BLaER1 (cell line): ENCODE measurements at regions not wholly inside any gene's neighbourhood (a gene's known extent, or its start where the extent isn't known, plus 50 kb on each side); places are given as distances from the start of the nearest gene placed in this dataset.

Experiments used
- H3K27ac ChIP-seq: shearing (Covaris generic); formaldehyde crosslinking; 2 replicates; pipeline ENCODE4 v1.8.1; 2022
- H3K27me3 ChIP-seq: shearing (Covaris generic); formaldehyde crosslinking; 2 replicates; pipeline ENCODE4 v1.8.1; 2022
- H3K36me3 ChIP-seq: shearing (Covaris generic); formaldehyde crosslinking; 2 replicates; pipeline ENCODE4 v1.8.1; 2022
- H3K4me1 ChIP-seq: shearing (Covaris generic); formaldehyde crosslinking; 2 replicates; pipeline ENCODE4 v1.8.1; 2022
- H3K4me2 ChIP-seq: shearing (Covaris generic); formaldehyde crosslinking; 2 replicates; pipeline ENCODE4 v1.8.1; 2022
- H3K4me3 ChIP-seq: shearing (Covaris generic); formaldehyde crosslinking; 2 replicates; pipeline ENCODE4 v1.8.1; 2022
- H3K9ac ChIP-seq: shearing (Covaris generic); formaldehyde crosslinking; 2 replicates; pipeline ENCODE4 v1.8.1; 2022
- H3K9me3 ChIP-seq: shearing (Covaris generic); formaldehyde crosslinking; 2 replicates; pipeline ENCODE4 v1.8.1; 2022
- H4K20me1 ChIP-seq: shearing (Covaris generic); formaldehyde crosslinking; 2 replicates; pipeline ENCODE4 v1.8.1; 2022
- Cebpa-rat ChIP-seq: shearing (Covaris generic); IDR thresholded peaks from 2 replicates; pipeline ENCODE4 v1.8.1; 2022

GRCh38 chr18:45324495-45325113 lies 290.7 kb upstream of the SLC14A2 start:
- no peak for TF ChIP-seq Cebpa-rat
- H3K27me3 ChIP-seq: no peaks in the 10 kb centered on the region
- no peak overlapping the region for H3K9ac ChIP-seq
- no peak overlapping the region for H3K4me2 ChIP-seq
- no peak overlapping the region for H3K4me3 ChIP-seq
- H3K27ac ChIP-seq: no peak overlapping the region
- no peaks in the 10 kb centered on the region for H3K36me3 ChIP-seq
- H4K20me1 ChIP-seq: no peaks in the 10 kb centered on the region
- no peaks in the 10 kb centered on the region for H3K9me3 ChIP-seq
- H3K4me1 ChIP-seq: no peaks in the 10 kb centered on the region

DNA sequence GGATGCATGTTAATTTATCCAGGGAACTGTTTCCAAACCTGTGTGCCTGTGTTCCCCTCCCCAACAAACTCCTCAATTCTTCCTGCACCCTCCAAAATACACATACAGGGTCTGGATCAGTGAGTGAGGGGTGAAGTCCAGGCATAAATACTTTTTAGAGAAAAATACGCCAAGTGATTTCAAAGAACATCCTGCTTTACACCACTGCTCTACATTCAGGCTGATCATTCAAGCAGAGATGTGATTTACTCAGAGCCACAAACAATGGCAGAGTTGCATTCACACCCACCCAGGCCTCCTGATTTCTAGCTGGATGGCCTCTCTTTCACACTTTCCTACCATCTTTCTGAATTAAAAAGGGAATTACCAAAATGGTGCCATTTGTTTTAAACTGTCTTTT lies 289.5 kb upstream of the SLC14A2 start:
- Histone ChIP-seq H3K9ac (no peak overlapping the region), H4K20me1 (no peaks in the 10 kb centered on the region), H3K4me1 (no peaks in the 10 kb centered on the region), H3K27ac (no peak overlapping the region), H3K4me2 (no peak overlapping the region), H3K4me3 (no peak overlapping the region), H3K27me3 (no peaks in the 10 kb centered on the region), H3K9me3 (no peaks in the 10 kb centered on the region), H3K36me3 (no peaks in the 10 kb centered on the region)
- TF ChIP-seq Cebpa-rat: no peak

DNA sequence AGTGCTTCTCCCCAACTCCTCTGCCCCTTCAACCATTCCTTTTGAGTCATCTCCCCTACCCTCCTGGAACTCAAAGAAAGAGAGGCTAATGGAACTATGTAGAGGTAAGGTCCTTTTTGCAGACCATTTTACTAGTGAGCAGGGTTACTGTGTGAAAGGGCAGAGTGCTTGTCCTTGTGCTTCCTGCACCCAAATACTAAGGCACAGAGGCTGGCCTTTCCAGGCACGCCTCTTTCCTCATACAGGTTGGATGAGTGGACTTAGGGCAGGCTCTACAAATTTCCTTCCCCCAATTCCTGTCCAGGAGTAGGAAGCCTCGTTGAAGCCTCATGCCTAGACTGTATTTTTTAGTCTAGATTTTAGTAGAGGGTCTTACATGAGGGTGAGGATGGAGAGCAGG lies 288.8 kb upstream of the SLC14A2 start:
- H3K9me3 ChIP-seq: no peaks in the 10 kb centered on the region
- no peak overlapping the region for H3K4me3 ChIP-seq
- no peaks in the 10 kb centered on the region for H3K27me3 ChIP-seq
- no peak overlapping the region for H3K9ac ChIP-seq
- no peaks in the 10 kb centered on the region for H3K4me1 ChIP-seq
- TF ChIP-seq Cebpa-rat: no peak
- no peaks in the 10 kb centered on the region for H3K36me3 ChIP-seq
- H3K27ac ChIP-seq: no peak overlapping the region
- no peak overlapping the region for H3K4me2 ChIP-seq
- H4K20me1 ChIP-seq: no peaks in the 10 kb centered on the region

DNA sequence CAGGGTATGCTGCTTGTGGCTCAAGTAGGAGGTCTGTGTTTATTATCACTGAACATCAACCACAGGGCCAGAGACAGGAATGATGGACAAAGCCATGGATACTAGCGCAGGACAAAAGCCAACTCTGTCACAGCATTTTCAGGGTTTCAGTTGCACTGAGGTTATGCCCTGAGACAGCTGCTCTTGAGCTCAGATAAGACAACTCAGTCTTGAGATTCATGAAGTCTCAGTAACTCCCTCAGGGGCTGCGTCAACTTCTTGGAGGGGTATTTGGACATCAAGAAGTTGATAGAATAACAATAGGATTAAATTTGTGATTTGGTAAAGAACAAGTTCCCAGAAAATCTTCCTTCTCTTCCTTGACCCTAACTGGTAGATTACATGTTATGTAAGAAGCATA lies 287.0 kb upstream of the SLC14A2 start:
- no peak overlapping the region for H3K9ac ChIP-seq
- H3K4me2 ChIP-seq: no peak overlapping the region
- no peak for TF ChIP-seq Cebpa-rat
- no peak overlapping the region for H3K27ac ChIP-seq
- H4K20me1 ChIP-seq: no peaks in the 10 kb centered on the region
- no peak overlapping the region for H3K4me3 ChIP-seq
- no peaks in the 10 kb centered on the region for H3K9me3 ChIP-seq
- H3K36me3 ChIP-seq: no peaks in the 10 kb centered on the region
- peaks cover 5% of the 10 kb centered on the region; the same call in 1 of the 2 replicates for H3K4me1 ChIP-seq
- H3K27me3 ChIP-seq: no peaks in the 10 kb centered on the region

- Histone ChIP-seq H3K27ac (no peak overlapping the region), H4K20me1 (no peaks in the 10 kb centered on the region), H3K9ac (no peak overlapping the region), H3K36me3 (no peaks in the 10 kb centered on the region), H3K4me1 (peaks cover 5% of the 10 kb centered on the region; the same call in 1 of the 2 replicates), H3K4me2 (no peak overlapping the region), H3K27me3 (no peaks in the 10 kb centered on the region), H3K4me3 (no peak overlapping the region), H3K9me3 (no peaks in the 10 kb centered on the region)
- TF ChIP-seq Cebpa-rat: no peak
These were observed 286.5 kb upstream of the SLC14A2 start for GRCh38 chr18:45328811-45329210.

- H3K36me3 ChIP-seq: no peaks in the 10 kb centered on the region
- no peak for TF ChIP-seq Cebpa-rat
- no peak overlapping the region for H3K4me2 ChIP-seq
- no peak overlapping the region for H3K4me3 ChIP-seq
- no peaks in the 10 kb centered on the region for H3K27me3 ChIP-seq
- no peaks in the 10 kb centered on the region for H3K9me3 ChIP-seq
- no peaks in the 10 kb centered on the region for H4K20me1 ChIP-seq
- peaks cover 5% of the 10 kb centered on the region; the same call in 1 of the 2 replicates for H3K4me1 ChIP-seq
- H3K27ac ChIP-seq: no peak overlapping the region
- H3K9ac ChIP-seq: no peak overlapping the region
These were observed 286.0 kb upstream of the SLC14A2 start for GRCh38 chr18:45329316-45329715.

DNA sequence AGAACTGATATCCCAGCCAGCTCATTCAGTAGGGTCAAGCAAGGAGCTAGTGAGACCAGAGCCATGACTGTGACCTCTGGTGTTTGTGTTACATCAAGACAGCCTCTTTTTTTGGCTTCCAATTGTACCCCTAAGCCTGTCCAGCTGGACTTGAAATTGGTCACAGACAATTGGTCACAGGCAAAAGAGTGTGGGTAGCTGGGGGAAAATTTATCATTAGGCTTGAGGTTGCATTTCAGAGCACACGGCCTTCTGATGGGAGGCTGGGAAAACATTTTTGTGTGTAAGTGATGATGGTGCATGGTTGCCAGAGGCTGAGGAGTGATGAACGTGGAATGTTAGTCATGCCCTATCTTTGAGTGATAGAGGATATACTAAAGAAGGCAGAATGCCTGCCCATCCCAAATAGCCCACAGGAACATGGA lies 285.1 kb upstream of the SLC14A2 start:
- Histone ChIP-seq H3K27me3 (no peaks in the 10 kb centered on the region), H4K20me1 (no peaks in the 10 kb centered on the region), H3K4me1 (peaks cover 5% of the 10 kb centered on the region; the same call in 1 of the 2 replicates), H3K9me3 (no peaks in the 10 kb centered on the region), H3K36me3 (no peaks in the 10 kb centered on the region), H3K4me3 (no peak overlapping the region), H3K27ac (no peak overlapping the region), H3K9ac (no peak overlapping the region), H3K4me2 (no peak overlapping the region)
- no peak for TF ChIP-seq Cebpa-rat

DNA sequence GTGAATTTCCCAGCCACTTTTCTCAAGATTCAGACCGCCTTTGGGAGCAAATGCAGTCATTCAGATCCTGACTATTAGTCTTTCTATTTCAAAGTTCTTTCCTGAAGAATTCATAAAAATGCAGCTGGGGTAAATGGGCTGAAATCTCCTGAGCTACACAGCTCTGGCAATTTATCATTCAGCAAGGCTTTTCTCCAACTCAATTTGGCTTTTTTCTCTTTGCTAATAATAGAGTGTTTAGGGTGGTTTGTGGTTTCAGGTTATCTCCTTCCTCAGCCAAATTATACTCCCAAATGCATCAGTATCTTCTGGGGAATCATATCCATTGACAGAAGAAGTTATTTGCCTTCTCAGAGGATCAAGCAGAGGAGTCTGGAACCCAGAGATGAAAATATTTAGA lies 282.4 kb upstream of the SLC14A2 start:
- Histone ChIP-seq H3K9me3 (no peaks in the 10 kb centered on the region), H3K36me3 (no peaks in the 10 kb centered on the region), H3K4me1 (peaks cover 5% of the 10 kb centered on the region; the same call in 1 of the 2 replicates), H3K4me2 (no peak overlapping the region), H3K9ac (no peak overlapping the region), H3K27ac (no peak overlapping the region), H4K20me1 (no peaks in the 10 kb centered on the region), H3K4me3 (no peak overlapping the region), H3K27me3 (no peaks in the 10 kb centered on the region)
- TF ChIP-seq Cebpa-rat: no peak

DNA sequence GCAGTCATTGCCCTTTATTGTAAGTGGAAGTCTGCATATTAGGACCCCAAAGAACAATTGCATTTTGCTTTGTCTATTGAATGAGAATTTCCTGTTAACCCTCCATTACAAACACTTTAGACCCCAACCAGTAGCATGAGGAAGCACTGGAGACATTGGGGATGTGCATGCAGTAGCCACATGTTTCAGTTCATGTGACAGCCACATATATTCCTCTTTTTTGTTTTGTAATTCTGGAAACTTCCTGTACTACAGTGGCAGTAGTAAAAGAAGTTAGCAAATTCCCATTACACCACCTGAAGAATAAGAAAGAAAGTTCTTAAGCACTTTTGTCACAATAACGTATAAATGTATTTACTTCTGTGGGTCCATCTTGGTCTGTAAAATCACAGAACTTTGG lies 281.1 kb upstream of the SLC14A2 start:
- Histone ChIP-seq H3K36me3 (no peaks in the 10 kb centered on the region), H4K20me1 (no peaks in the 10 kb centered on the region), H3K4me3 (no peak overlapping the region), H3K9me3 (no peaks in the 10 kb centered on the region), H3K4me2 (no peak overlapping the region), H3K9ac (no peak overlapping the region), H3K27me3 (no peaks in the 10 kb centered on the region), H3K4me1 (peaks cover 5% of the 10 kb centered on the region; the same call in 1 of the 2 replicates), H3K27ac (no peak overlapping the region)
- TF ChIP-seq Cebpa-rat: no peak

DNA sequence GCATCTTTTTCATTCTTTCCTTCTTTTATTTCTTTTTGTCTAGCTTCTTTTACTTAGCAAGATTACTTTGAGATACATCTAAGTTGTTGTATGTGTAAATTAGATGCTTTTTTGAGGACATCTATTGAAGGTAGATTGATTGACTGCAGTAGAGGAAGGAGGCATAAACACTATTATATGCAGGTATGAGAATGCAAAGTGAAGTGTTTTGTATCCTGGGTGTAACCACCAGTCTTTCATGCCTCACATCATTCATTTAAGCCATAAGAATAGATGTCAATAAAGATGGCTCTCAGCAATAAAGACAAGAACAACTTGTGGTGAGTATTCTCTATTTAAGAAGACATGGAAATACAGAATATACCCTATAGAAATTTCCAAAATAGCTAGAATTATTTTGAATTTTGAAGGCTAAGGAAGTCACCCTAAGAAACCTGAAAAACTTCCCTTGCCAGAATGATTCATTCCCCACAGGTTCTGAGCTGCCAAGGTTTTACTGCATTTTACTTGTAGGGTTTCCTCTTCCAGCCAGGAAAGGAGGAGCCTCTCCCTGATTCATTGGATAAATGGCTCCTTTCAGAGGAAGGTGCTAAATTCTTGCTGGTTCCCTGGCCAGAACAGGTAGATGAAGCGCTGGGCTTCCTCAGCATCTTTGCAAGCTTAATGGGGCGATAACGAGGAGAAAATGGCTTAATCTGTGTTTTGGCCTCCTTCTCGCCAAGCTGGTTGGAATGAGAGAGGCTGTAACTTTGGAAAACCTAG lies 279.8 kb upstream of the SLC14A2 start:
- H3K9me3 ChIP-seq: no peaks in the 10 kb centered on the region
- no peak overlapping the region for H3K4me2 ChIP-seq
- H3K27ac ChIP-seq: no peak overlapping the region
- no peaks in the 10 kb centered on the region for H3K36me3 ChIP-seq
- no peak for TF ChIP-seq Cebpa-rat
- no peak overlapping the region for H3K4me3 ChIP-seq
- H3K4me1 ChIP-seq: peaks cover 5% of the 10 kb centered on the region; the same call in 1 of the 2 replicates
- H4K20me1 ChIP-seq: no peaks in the 10 kb centered on the region
- no peak overlapping the region for H3K9ac ChIP-seq
- H3K27me3 ChIP-seq: no peaks in the 10 kb centered on the region
